Sigmoid colon (tissue), 6 donors: ENCODE measurements at regions not wholly inside any gene's neighbourhood (a gene's known extent, or its start where the extent isn't known, plus 50 kb on each side); places are given as distances from the start of the nearest gene placed in this dataset.
A peak's percentile ranks its signal among the peaks of the same experiment; 100 is the strongest.

Source experiments
- DNase-seq: peaks from one replicate; pipeline ENCODE4 v3.0.0-alpha.2; 2019
- H3K27ac ChIP-seq, 4 donors: fragments of 200-600 bp; sonication (generic); one replicate each; pipeline ENCODE4 v1.5.1; 2016 to 2019; ENCODE audit warnings: mild to moderate bottlenecking in 1 of 4
- H3K27me3 ChIP-seq, 3 donors: fragments of 200-600 bp; sonication (generic); one replicate each; pipeline ENCODE4 v1.5.1; 2019; ENCODE audit warnings: mild to moderate bottlenecking in 1 of 3
- H3K36me3 ChIP-seq, 4 donors: fragments of 200-600 bp; sonication (generic); one replicate each; pipeline ENCODE4 v1.5.1; 2016 to 2019
- H3K4me1 ChIP-seq, 4 donors: fragments of 200-600 bp; sonication (generic); one replicate each; pipeline ENCODE4 v1.5.1; 2017 to 2019
- H3K4me3 ChIP-seq, 4 donors: fragments of 200-600 bp; sonication (generic); one replicate each; pipeline ENCODE4 v1.5.1; 2017 to 2019; ENCODE audit warnings: mild to moderate bottlenecking in 2 of 4, moderate library complexity in 1 of 4
- H3K9me3 ChIP-seq, 4 donors: fragments of 200-600 bp in 3 of 4; sonication (generic) in 3 of 4; one replicate each; pipeline versions ENCODE4 v1.5.1 to v1.6.1; 2013 to 2019
- CTCF ChIP-seq, 4 experiments: fragments of 450-650 bp in 3 of 4; fragments of 200-600 bp in 1 of 4; IDR thresholded peaks; one replicate each; pipeline ENCODE4 v1.5.1; 2016 to 2019; ENCODE audit warnings: antibody characterized with exemption in 4 of 4, mild to moderate bottlenecking in 3 of 4, moderate library complexity in 2 of 4
- EP300 ChIP-seq, 4 donors: sonication (generic); formaldehyde crosslinking; IDR thresholded peaks; one replicate each; pipeline ENCODE4 v1.6.1; 2017; ENCODE audit warnings: antibody characterized with exemption in 4 of 4
- POLR2A ChIP-seq, 2 donors: fragments of 450-650 bp; IDR thresholded peaks; one replicate each; pipeline ENCODE4 v1.6.1; 2016; ENCODE audit warnings: antibody characterized with exemption in 2 of 2, mild to moderate bottlenecking in 2 of 2, moderate library complexity in 2 of 2
- POLR2AphosphoS5 ChIP-seq, 4 donors: sonication (generic); formaldehyde crosslinking; IDR thresholded peaks; one replicate each; pipeline ENCODE4 v1.6.1; 2017; ENCODE audit warnings: antibody characterized with exemption in 4 of 4
- WGBS, 2 donors: extraction: QIAGEN DNeasy Blood & Tissue Kit; methylation state at CpG; one replicate each; pipeline ENCODE4 v1.1.7; 2013; 5-methylcytosine and 5-hydroxymethylcytosine counted together
- intact Hi-C: fragments of 100-400 bp; cut with DNase I; formaldehyde crosslinking; loops from one replicate; pipeline ENCODE4 v1.15.1; 2023
- donor health status: healthy with polysubstance abuse.
- donor health status: healthy.

- no peak for DNase-seq
- Histone ChIP-seq H3K27ac (no peak overlapping the region), H3K27me3 (no peaks in the 10 kb centered on the region), H3K4me3 (no peak overlapping the region), H3K36me3 (no peaks in the 10 kb centered on the region), H3K4me1 (no peaks in the 10 kb centered on the region), H3K9me3 (no peaks in the 10 kb centered on the region)
- 93 to 96% methylated on average over 8 of the region's 8 CpGs for WGBS, 2 donors
- intact Hi-C loops, result no loop called here
- no peak for TF ChIP-seq POLR2A (IDR thresholded peaks at IDR 0.05)
- TF ChIP-seq CTCF (IDR thresholded peaks at IDR 0.05), result no peak
- no peak for TF ChIP-seq EP300 (IDR thresholded peaks at IDR 0.05)
- TF ChIP-seq POLR2AphosphoS5 (IDR thresholded peaks at IDR 0.05), result no peak
Measured at GRCh38 chr9:89789922-89790510, 185.2 kb downstream of the GADD45G start.

- no peaks in the 10 kb centered on the region for H3K9me3 ChIP-seq
- no peak overlapping the region for H3K27ac ChIP-seq
- no peaks in the 10 kb centered on the region for H3K27me3 ChIP-seq
- intact Hi-C loops, result no loop called here
- no peak for DNase-seq
- H3K4me3 ChIP-seq, result no peak overlapping the region
- no peak for TF ChIP-seq EP300 (IDR thresholded peaks at IDR 0.05)
- no peak for TF ChIP-seq POLR2AphosphoS5 (IDR thresholded peaks at IDR 0.05)
- TF ChIP-seq POLR2A (IDR thresholded peaks at IDR 0.05), result no peak
- no peak for TF ChIP-seq CTCF (IDR thresholded peaks at IDR 0.05)
- no peaks in the 10 kb centered on the region for H3K36me3 ChIP-seq
- WGBS, 2 donors, result 26 to 75% methylated on average over 2 of the region's 2 CpGs
- H3K4me1 ChIP-seq, result no peaks in the 10 kb centered on the region
Measured at GRCh38 chr9:89790542-89791109, 185.8 kb downstream of the GADD45G start.

- H3K4me1 ChIP-seq, result no peaks in the 10 kb centered on the region
- intact Hi-C loops, result no loop called here
- DNase-seq, result no peak
- H3K36me3 ChIP-seq, result no peaks in the 10 kb centered on the region
- no peak overlapping the region for H3K4me3 ChIP-seq
- WGBS, 2 donors, result 76 to 91% methylated on average over 8 of the region's 8 CpGs
- TF ChIP-seq POLR2A (IDR thresholded peaks at IDR 0.05), result no peak
- no peak for TF ChIP-seq CTCF (IDR thresholded peaks at IDR 0.05)
- TF ChIP-seq EP300 (IDR thresholded peaks at IDR 0.05), result no peak
- no peak for TF ChIP-seq POLR2AphosphoS5 (IDR thresholded peaks at IDR 0.05)
- H3K27ac ChIP-seq, result no peak overlapping the region
- H3K9me3 ChIP-seq, result no peaks in the 10 kb centered on the region
- no peaks in the 10 kb centered on the region for H3K27me3 ChIP-seq
Measured at GRCh38 chr9:89791754-89792153, 186.9 kb downstream of the GADD45G start.

- Histone ChIP-seq H3K4me3 (no peak overlapping the region), H3K27ac (no peak overlapping the region), H3K36me3 (no peaks in the 10 kb centered on the region), H3K4me1 (no peaks in the 10 kb centered on the region), H3K9me3 (no peaks in the 10 kb centered on the region), H3K27me3 (no peaks in the 10 kb centered on the region)
- intact Hi-C loops, result no loop called here
- peak; percentile 28 for DNase-seq
- TF ChIP-seq CTCF (IDR thresholded peaks at IDR 0.05) (no peak), EP300 (IDR thresholded peaks at IDR 0.05) (no peak), POLR2A (IDR thresholded peaks at IDR 0.05) (no peak), POLR2AphosphoS5 (IDR thresholded peaks at IDR 0.05) (no peak)
- 79 to 92% methylated on average over 12 of the region's 12 CpGs for WGBS, 2 donors
Measured at GRCh38 chr9:89792189-89793123, 187.6 kb downstream of the GADD45G start.
